GM10248 (cell line): ENCODE measurements at regions not wholly inside any gene's neighbourhood (a gene's known extent, or its start where the extent isn't known, plus 50 kb on each side); places are given as distances from the start of the nearest gene placed in this dataset.

Experiments used
- CTCF ChIA-PET: fragments of 300-600 bp; sonication (Branson Sonifier 250); formaldehyde crosslinking; extraction: SDS; loops from one replicate; lab custom pipeline; 2021; ENCODE audit warnings: antibody characterized with exemption; lab: Yijun Ruan, JAX
- POLR2A ChIA-PET: fragments of 350-650 bp; sonication (Branson Sonifier 250); formaldehyde crosslinking; extraction: SDS; loops from one replicate; lab custom pipeline; 2020; ENCODE audit warnings: antibody characterized with exemption; lab: Yijun Ruan, JAX
- DNase-seq: peaks from one replicate; pipeline ENCODE4 v3.0.0; 2012; ENCODE audit errors: extremely low spot score
- TF ChIP-seq, protein P1 (sequence below): IDR thresholded peaks from 2 replicates; pipeline ENCODE4 v1.5.1; 2012; ENCODE audit warnings: mild to moderate bottlenecking, low read depth; ENCODE audit errors: extremely low read depth, missing control alignments, control extremely low read depth

DNA sequence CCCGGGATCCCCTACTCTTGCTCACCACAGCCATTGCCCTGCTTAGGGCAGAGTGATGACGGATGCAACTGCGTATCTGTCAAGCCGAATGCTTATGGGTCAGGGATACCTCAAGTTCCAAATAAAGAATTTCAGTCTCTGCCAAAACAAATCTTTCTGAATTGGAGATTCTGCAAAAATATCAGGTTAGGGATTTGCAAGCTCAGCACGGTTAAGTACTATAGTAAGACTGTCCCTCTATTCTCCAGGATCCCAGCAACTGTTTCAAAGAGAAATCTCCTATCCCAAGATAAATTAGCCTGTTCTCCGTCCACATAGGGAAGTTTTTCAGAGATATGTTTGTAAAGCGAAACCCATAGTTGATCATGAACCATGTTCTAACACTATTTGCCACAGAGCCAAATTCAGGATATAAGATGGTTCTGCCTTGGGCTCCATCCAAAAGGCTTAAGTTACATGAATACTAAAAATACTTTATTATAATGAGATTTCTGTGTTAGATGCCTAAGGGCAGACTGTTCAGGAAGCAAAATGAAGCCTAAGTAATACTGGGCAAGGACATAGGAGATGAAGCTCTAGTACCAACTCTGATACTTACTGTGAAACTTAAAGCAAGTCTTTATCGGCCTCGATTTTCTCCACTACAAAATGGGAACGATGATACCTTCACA is 100.1 kb upstream of the LPP start:
- ChIA-PET CTCF (interaction anchor here (1.4 kb wide), 1 partner anchor 12 kb away, joined by 5 read pairs; no protein-coding TSS in a partner anchor), POLR2A (no interaction called here)
- TF ChIP-seq, protein P1, sequence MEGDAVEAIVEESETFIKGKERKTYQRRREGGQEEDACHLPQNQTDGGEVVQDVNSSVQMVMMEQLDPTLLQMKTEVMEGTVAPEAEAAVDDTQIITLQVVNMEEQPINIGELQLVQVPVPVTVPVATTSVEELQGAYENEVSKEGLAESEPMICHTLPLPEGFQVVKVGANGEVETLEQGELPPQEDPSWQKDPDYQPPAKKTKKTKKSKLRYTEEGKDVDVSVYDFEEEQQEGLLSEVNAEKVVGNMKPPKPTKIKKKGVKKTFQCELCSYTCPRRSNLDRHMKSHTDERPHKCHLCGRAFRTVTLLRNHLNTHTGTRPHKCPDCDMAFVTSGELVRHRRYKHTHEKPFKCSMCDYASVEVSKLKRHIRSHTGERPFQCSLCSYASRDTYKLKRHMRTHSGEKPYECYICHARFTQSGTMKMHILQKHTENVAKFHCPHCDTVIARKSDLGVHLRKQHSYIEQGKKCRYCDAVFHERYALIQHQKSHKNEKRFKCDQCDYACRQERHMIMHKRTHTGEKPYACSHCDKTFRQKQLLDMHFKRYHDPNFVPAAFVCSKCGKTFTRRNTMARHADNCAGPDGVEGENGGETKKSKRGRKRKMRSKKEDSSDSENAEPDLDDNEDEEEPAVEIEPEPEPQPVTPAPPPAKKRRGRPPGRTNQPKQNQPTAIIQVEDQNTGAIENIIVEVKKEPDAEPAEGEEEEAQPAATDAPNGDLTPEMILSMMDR: no peak
- DNase-seq: no peak

DNA sequence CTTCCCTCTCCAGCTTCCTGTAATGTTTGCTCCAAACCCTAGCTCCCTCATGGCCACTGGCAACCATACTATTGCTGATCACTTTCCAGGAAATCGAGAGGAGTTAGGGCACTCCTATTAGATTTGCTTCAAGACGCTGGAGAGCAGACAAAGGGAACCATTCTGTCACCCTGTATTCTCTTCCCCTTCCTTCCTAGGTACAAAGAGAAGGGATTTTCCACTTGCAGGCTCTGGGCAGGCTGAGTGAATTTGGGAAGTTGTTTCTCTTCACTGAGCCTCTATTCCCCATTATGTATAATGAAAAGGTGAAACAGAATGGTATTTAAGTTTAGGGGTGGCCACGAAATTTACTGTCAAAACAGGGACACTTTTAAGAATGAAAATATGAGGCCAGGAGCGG is 99.4 kb upstream of the LPP start:
- TF ChIP-seq, protein P1: no peak
- ChIA-PET CTCF (no interaction called here), POLR2A (no interaction called here)
- no peak for DNase-seq

DNA sequence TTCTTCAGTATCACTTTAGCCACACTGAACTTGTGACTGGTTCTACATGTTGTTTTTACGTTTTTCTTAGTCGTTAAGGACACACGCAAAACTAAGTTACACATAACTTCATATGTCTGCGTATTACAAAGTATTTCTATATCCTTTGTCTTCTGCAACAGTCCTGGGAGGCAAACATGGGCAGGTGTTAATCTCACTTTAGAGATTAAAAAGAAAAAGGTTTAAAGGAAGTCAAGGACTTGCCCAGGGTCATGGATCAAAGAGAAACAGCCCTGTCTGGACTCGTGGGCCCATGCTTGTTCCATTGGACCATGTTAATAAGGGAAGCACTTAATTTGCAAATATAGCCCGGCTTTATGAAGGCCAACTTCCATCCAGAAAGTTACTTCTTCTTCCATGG is 98.6 kb upstream of the LPP start:
- POLR2A ChIA-PET: no interaction called here

DNA sequence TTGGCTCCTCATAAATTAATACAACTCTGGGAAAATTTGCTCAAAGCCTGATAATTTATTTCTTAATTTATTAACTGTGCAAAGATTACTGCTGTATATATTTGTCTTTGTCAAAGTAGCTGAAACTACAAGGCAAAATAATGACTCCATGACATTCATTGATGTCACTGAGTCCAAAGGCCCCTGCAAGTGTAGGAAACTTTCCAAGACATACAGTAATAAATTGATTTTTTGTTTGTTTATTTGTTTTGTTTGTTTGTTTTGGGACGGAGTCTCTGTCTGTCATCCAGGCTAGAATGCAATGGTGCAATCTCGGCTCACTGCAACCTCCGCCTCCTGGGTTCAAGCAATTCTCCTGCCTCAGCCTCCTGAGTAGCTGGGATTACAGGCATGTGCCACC is 96.8 kb upstream of the LPP start:
- CTCF ChIA-PET: no interaction called here
- TF ChIP-seq, protein P1: no peak
- no peak for DNase-seq
- POLR2A ChIA-PET: no interaction called here

More for the DNA sequence above, 98.6 kb upstream of the LPP start:
- no peak for DNase-seq
- CTCF ChIA-PET: no interaction called here
- TF ChIP-seq, protein P1: no peak

DNA sequence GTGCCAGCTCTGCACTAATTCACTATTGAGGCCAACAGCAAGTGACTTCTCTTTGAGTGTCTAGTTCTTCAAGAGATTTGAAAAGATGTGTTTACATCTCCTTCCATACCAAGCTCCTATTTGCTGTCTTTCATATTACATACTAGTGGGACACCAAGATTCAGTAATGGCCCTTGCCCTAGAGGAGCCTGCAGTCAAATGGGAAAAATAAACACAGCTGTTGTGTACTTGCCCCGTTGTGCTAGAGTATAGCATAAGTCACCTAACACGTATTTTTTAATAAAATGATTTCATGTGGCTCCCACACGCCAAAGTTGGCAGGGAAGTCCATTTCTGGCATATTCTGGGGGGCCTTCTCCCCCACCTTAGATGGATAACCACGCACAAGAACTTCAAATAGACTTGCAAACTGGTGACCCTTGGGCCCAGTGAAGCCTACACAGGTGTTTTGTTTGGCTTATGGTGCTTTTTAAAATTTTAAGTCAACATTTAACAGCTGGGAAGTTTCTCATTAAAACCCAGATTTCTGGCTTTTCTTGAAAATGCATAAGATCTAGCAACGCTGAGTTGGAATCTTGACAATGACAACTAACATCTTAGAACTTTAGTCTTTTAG is 95.3 kb upstream of the LPP start:
- DNase-seq: no peak
- POLR2A ChIA-PET: no interaction called here
- CTCF ChIA-PET: interaction anchor here (1.0 to 1.4 kb wide), 2 partner anchors 9 to 15 kb away, joined by 3 to 4 read pairs; no protein-coding TSS in a partner anchor
- TF ChIP-seq, protein P1: no peak

DNA sequence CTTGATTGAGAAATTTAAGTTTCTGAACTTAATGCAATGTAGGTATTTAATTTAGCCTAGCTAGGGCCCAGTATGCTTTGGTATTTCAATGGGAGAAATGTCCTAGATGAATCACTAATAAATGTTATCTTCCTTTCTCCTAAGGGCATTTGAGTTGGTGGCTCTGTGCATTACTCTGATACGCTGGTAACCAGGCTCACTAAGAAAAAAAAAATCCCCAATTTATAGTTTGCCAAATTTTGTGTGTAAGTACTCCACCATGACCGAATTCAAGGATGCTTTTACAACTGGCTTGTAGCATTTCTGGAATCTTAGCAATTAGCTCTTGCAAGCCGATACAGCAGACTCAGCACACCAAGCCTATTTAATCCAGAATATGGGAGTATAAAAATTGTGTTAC is 94.6 kb upstream of the LPP start:
- TF ChIP-seq, protein P1: no peak
- POLR2A ChIA-PET: no interaction called here
- CTCF ChIA-PET: interaction anchor here (1.0 to 1.4 kb wide), 2 partner anchors 9 to 16 kb away, joined by 3 to 4 read pairs; no protein-coding TSS in a partner anchor
- DNase-seq: no peak
